ENCODE measurements at regions not wholly inside any gene's neighbourhood (a gene's known extent, or its start where the extent isn't known, plus 50 kb on each side); places are given as distances from the start of the nearest gene placed in this dataset.

- DNase-seq (ENCODE audit: low read depth): no peak
Measured at GRCh38 chr15:46394463-46394862, 759.6 kb downstream of the SQOR start.

- DNase-seq (ENCODE audit: low read depth): no peak
Measured at GRCh38 chr15:46408312-46408711, 773.5 kb downstream of the SQOR start.

- DNase-seq (ENCODE audit: low read depth): no peak
Measured at GRCh38 chr15:46409841-46410301, 775.0 kb downstream of the SQOR start.

GRCh38 chr15:46410705-46411104 is 775.9 kb downstream of the SQOR start:
- DNase-seq (ENCODE audit: low read depth): no peak

GRCh38 chr15:46411900-46412299 is 777.1 kb downstream of the SQOR start:
- DNase-seq (ENCODE audit: low read depth): no peak

GRCh38 chr15:46413799-46414198 is 779.0 kb downstream of the SQOR start:
- no peak for DNase-seq (ENCODE audit: low read depth)

GRCh38 chr15:46416544-46416943 is 781.7 kb downstream of the SQOR start:
- no peak for DNase-seq (ENCODE audit: low read depth)

- no peak for DNase-seq (ENCODE audit: low read depth)
Measured at GRCh38 chr15:46420990-46421389, 786.2 kb downstream of the SQOR start.

- no peak for DNase-seq (ENCODE audit: low read depth)
Measured at GRCh38 chr15:46441294-46442062, 806.6 kb downstream of the SQOR start.

- no peak for DNase-seq (ENCODE audit: low read depth)
Measured at GRCh38 chr15:46442184-46442583, 807.4 kb downstream of the SQOR start.

- DNase-seq (ENCODE audit: low read depth): no peak
Measured at GRCh38 chr15:46442901-46443590, 808.2 kb downstream of the SQOR start.

- no peak for DNase-seq (ENCODE audit: low read depth)
Measured at GRCh38 chr15:46450112-46450809, 815.4 kb downstream of the SQOR start.

GRCh38 chr15:46450810-46451182 is 816.0 kb downstream of the SQOR start:
- no peak for DNase-seq (ENCODE audit: low read depth)

- DNase-seq (ENCODE audit: low read depth): no peak
Measured at GRCh38 chr15:46452297-46452820, 817.5 kb downstream of the SQOR start.

- no peak for DNase-seq (ENCODE audit: low read depth)
Measured at GRCh38 chr15:46456456-46456855, 821.6 kb downstream of the SQOR start.

GRCh38 chr15:46460431-46461094 is 825.7 kb downstream of the SQOR start:
- DNase-seq (ENCODE audit: low read depth): no peak

- DNase-seq (ENCODE audit: low read depth): no peak
Measured at GRCh38 chr15:46461416-46461815, 826.6 kb downstream of the SQOR start.

- DNase-seq (ENCODE audit: low read depth): no peak
Measured at GRCh38 chr15:46467041-46467440, 832.2 kb downstream of the SQOR start.

GRCh38 chr15:46471096-46471495 is 836.3 kb downstream of the SQOR start:
- no peak for DNase-seq (ENCODE audit: low read depth)

GRCh38 chr15:46489276-46489675 is 854.4 kb downstream of the SQOR start:
- DNase-seq (ENCODE audit: low read depth): no peak

- DNase-seq (ENCODE audit: low read depth): no peak
Measured at GRCh38 chr15:46496491-46497115, 861.8 kb downstream of the SQOR start.
